BJ (cell line): ENCODE measurements at regions not wholly inside any gene's neighbourhood (a gene's known extent, or its start where the extent isn't known, plus 50 kb on each side); places are given as distances from the start of the nearest gene placed in this dataset.

Experiments used
- CTCF ChIA-PET: fragments of 350-600 bp; formaldehyde crosslinking; extraction: SDS; loops from one replicate; lab custom pipeline; 2021; ENCODE audit warnings: antibody characterized with exemption, inconsistent platforms; lab: Yijun Ruan, JAX
- POLR2A ChIA-PET: fragments of 300-600 bp; sonication (Branson Sonifier 250); formaldehyde crosslinking; extraction: SDS; loops from one replicate; lab custom pipeline; 2021; ENCODE audit warnings: antibody characterized with exemption; lab: Charles Lee
- DNase-seq: peaks from one replicate; pipeline ENCODE4 v3.0.0-alpha.2; 2011; ENCODE audit warnings: low read depth
- H3K27me3 ChIP-seq: 2 replicates; pipeline ENCODE4 v1.6.0; 2011; ENCODE audit warnings: low read length; ENCODE audit not compliant: control insufficient read depth, insufficient read depth
- H3K36me3 ChIP-seq: 2 replicates; pipeline ENCODE4 v1.5.1; 2011; ENCODE audit warnings: low read length; ENCODE audit not compliant: control insufficient read depth, insufficient read depth
- H3K4me3 ChIP-seq: 2 replicates; pipeline ENCODE4 v1.5.1; 2011; ENCODE audit warnings: low read depth, mild to moderate bottlenecking, control low read depth, low read length
- CTCF ChIP-seq: IDR thresholded peaks from 2 replicates; pipeline ENCODE4 v1.5.1; 2011; ENCODE audit warnings: low read depth, mild to moderate bottlenecking, control low read depth, inconsistent platforms, low read length, moderate library complexity; ENCODE audit not compliant: insufficient read depth

- POLR2A ChIA-PET = no interaction called here
- Histone ChIP-seq H3K36me3 (no peaks in the 10 kb centered on the region), H3K4me3 (no peak overlapping the region), H3K27me3 (no peaks in the 10 kb centered on the region)
- CTCF ChIA-PET = no interaction called here
- DNase-seq = no peak
- no peak for TF ChIP-seq CTCF
These were observed 1215.3 kb downstream of the PCDH18 start for GRCh38 chr4:136316961-136317360.

GRCh38 chr4:136314686-136315085, 1217.6 kb downstream of the PCDH18 start:
- POLR2A ChIA-PET = no interaction called here
- Histone ChIP-seq H3K27me3 (no peaks in the 10 kb centered on the region), H3K36me3 (no peaks in the 10 kb centered on the region), H3K4me3 (no peak overlapping the region)
- CTCF ChIA-PET = no interaction called here
- no peak for TF ChIP-seq CTCF
- DNase-seq = no peak

GRCh38 chr4:136311774-136312173, 1220.5 kb downstream of the PCDH18 start:
- ChIA-PET CTCF (no interaction called here), POLR2A (no interaction called here)
- Histone ChIP-seq H3K27me3 (no peaks in the 10 kb centered on the region), H3K36me3 (no peaks in the 10 kb centered on the region), H3K4me3 (no peak overlapping the region)
- no peak for TF ChIP-seq CTCF
- DNase-seq = no peak

GRCh38 chr4:136307765-136308164, 1224.5 kb downstream of the PCDH18 start:
- ChIA-PET CTCF (no interaction called here), POLR2A (no interaction called here)
- Histone ChIP-seq H3K36me3 (no peaks in the 10 kb centered on the region), H3K27me3 (no peaks in the 10 kb centered on the region), H3K4me3 (no peak overlapping the region)
- TF ChIP-seq CTCF = no peak
- no peak for DNase-seq

GRCh38 chr4:136306361-136306760, 1225.9 kb downstream of the PCDH18 start:
- ChIA-PET CTCF (no interaction called here), POLR2A (no interaction called here)
- no peak for TF ChIP-seq CTCF
- DNase-seq = no peak
- Histone ChIP-seq H3K36me3 (no peaks in the 10 kb centered on the region), H3K27me3 (no peaks in the 10 kb centered on the region), H3K4me3 (no peak overlapping the region)
